Thoracic aorta (tissue), 2 donors: ENCODE measurements at regions not wholly inside any gene's neighbourhood (a gene's known extent, or its start where the extent isn't known, plus 50 kb on each side); places are given as distances from the start of the nearest gene placed in this dataset.

ENCODE experiments used
- ATAC-seq: fragments of 150-250 bp; one replicate; pipeline ENCODE4 v1.8.0; 2017; ENCODE audit warnings: low read depth; ENCODE audit not compliant: insufficient number of reproducible peaks, low FRiP score
- DNase-seq: peaks from one replicate; pipeline ENCODE4 v3.0.0-alpha.2; 2020; ENCODE audit warnings: low spot score
- H3K27ac ChIP-seq, 2 donors: fragments of 200-600 bp; sonication (generic); 1 replicate in 1 of 2; 2 replicates in 1 of 2; pipeline ENCODE4 v1.5.1; 2016; ENCODE audit warnings: mild to moderate bottlenecking in 2 of 2, moderate library complexity in 2 of 2
- H3K27me3 ChIP-seq: fragments of 200-600 bp; sonication (generic); replicated peaks from 2 replicates; pipeline ENCODE4 v1.6.0; 2016; ENCODE audit warnings: mild to moderate bottlenecking; ENCODE audit not compliant: insufficient read depth
- H3K36me3 ChIP-seq: fragments of 200-600 bp; sonication (generic); one replicate; pipeline ENCODE4 v1.5.1; 2016
- H3K4me1 ChIP-seq, 2 donors: fragments of 200-600 bp; sonication (generic); 1 replicate in 1 of 2; 2 replicates in 1 of 2; pipeline versions ENCODE4 v1.5.1 to v1.6.0; 2016; ENCODE audit warnings: low read depth in 2 of 2, mild to moderate bottlenecking in 1 of 2; ENCODE audit not compliant: control insufficient read depth in 1 of 2
- H3K4me3 ChIP-seq: fragments of 200-600 bp; sonication (generic); 2 replicates; pipeline ENCODE4 v1.5.1; 2016; ENCODE audit warnings: mild to moderate bottlenecking
- H3K9me3 ChIP-seq: fragments of 200-600 bp; sonication (generic); 2 replicates; pipeline ENCODE4 v1.5.1; 2016
- TF ChIP-seq, protein P1 (sequence below): fragments of 200-600 bp; sonication (generic); IDR thresholded peaks from one replicate; pipeline ENCODE4 v1.5.1; 2019; ENCODE audit warnings: antibody characterized with exemption

DNA sequence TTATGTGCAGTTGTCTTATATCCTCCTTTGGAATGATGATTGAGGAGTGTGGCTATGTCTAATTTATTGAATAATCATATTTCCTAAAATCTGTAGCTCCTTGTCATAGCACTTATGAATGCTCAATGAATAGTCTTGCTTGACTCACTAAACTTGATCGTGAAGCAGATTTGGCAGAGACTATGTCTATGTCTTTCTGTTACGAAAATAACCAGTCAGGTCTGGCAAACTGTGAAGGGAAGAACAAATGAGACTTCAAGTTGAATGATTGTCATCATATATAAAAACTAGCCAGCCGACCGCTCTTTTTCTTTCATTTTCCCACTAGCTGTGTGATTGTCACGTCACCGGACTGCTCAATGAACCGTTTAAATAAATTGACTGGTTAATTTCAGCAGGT, 1303.9 kb upstream of the GJE1 start:
- Histone ChIP-seq H3K27ac (no peak overlapping the region), H3K4me1 (peaks cover 7 to 26% of the 10 kb centered on the region in 2 donors), H3K27me3 (no peaks in the 10 kb centered on the region), H3K36me3 (no peaks in the 10 kb centered on the region), H3K4me3 (peak overlapping the region; percentile 68), H3K9me3 (no peaks in the 10 kb centered on the region)
- TF ChIP-seq, protein P1, sequence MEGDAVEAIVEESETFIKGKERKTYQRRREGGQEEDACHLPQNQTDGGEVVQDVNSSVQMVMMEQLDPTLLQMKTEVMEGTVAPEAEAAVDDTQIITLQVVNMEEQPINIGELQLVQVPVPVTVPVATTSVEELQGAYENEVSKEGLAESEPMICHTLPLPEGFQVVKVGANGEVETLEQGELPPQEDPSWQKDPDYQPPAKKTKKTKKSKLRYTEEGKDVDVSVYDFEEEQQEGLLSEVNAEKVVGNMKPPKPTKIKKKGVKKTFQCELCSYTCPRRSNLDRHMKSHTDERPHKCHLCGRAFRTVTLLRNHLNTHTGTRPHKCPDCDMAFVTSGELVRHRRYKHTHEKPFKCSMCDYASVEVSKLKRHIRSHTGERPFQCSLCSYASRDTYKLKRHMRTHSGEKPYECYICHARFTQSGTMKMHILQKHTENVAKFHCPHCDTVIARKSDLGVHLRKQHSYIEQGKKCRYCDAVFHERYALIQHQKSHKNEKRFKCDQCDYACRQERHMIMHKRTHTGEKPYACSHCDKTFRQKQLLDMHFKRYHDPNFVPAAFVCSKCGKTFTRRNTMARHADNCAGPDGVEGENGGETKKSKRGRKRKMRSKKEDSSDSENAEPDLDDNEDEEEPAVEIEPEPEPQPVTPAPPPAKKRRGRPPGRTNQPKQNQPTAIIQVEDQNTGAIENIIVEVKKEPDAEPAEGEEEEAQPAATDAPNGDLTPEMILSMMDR, result no peak
- ATAC-seq (no peak), DNase-seq (no peak)

DNA sequence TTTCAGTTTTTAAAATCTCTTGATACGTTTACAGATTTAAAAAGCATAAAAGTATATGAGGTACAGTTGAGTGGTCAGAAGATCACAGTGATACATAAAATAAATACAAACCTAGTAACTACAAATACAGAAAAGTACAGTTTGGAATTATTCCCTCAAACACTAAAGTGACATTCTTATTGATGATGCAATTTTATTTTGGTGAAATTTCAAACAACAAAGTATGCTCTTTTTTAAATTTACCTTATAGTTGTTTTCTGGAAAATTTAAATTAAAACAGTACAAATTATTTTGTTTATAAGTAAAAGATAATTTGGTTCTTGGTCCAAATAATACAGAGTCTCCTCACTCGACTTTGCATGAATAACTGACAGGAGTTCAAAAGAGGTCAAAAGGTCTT, 1305.1 kb upstream of the GJE1 start:
- Histone ChIP-seq H3K4me1 (peaks cover 7 to 17% of the 10 kb centered on the region in 2 donors), H3K27me3 (no peaks in the 10 kb centered on the region), H3K9me3 (no peaks in the 10 kb centered on the region), H3K27ac (no peak overlapping the region), H3K4me3 (no peak overlapping the region), H3K36me3 (no peaks in the 10 kb centered on the region)
- no peak for ATAC-seq
- TF ChIP-seq, protein P1, result no peak
- no peak for DNase-seq

DNA sequence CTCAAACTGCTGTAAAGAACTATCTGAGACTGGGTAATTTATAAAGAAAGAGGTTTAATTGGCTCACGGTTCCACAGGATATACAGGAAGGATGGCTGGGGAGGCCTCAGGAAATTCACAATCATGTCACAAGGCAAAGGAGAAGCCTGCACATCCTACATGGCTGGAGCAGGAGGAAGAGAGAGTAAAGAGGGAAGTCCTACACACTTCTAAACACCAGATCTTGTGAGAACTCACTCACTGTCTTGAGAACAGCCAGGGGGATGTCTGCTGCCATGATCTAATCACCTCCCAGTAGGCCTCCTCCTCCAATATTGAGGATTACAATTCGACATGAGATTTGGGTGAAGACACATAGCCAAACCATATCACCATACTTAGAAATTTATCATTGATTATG, 1307.0 kb upstream of the GJE1 start:
- TF ChIP-seq, protein P1, result no peak
- Histone ChIP-seq H3K27ac (no peak overlapping the region), H3K36me3 (no peaks in the 10 kb centered on the region), H3K4me3 (no peak overlapping the region), H3K9me3 (no peaks in the 10 kb centered on the region), H3K4me1 (peaks cover 3 to 9% of the 10 kb centered on the region in 2 donors), H3K27me3 (no peaks in the 10 kb centered on the region)
- ATAC-seq (no peak), DNase-seq (no peak)

DNA sequence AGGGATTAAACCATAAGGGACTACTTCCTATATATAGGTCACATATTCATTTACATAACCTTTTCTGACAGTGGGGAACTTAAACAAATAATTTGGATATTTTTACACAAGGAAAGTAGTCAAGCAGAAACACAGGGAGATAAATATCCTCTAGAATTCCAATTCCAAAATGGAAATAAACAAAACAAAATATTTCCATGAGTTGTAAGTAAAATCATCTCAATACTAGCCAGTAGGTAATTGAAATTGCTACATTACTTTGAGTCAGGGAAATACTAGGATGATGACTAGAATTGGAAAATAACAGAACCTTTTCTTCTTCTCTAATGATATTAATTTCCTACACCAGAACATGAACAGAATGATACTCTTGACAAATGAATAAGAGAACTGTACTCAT, 1308.1 kb upstream of the GJE1 start:
- TF ChIP-seq, protein P1, result no peak
- no peaks in the 10 kb centered on the region for H3K27me3 ChIP-seq
- DNase-seq (no peak), ATAC-seq (no peak)
- H3K4me1 ChIP-seq, result no peaks in the 10 kb centered on the region
- H3K9me3 ChIP-seq, result no peaks in the 10 kb centered on the region
- no peak overlapping the region for H3K27ac ChIP-seq
- H3K36me3 ChIP-seq, result no peaks in the 10 kb centered on the region
- no peak overlapping the region for H3K4me3 ChIP-seq

DNA sequence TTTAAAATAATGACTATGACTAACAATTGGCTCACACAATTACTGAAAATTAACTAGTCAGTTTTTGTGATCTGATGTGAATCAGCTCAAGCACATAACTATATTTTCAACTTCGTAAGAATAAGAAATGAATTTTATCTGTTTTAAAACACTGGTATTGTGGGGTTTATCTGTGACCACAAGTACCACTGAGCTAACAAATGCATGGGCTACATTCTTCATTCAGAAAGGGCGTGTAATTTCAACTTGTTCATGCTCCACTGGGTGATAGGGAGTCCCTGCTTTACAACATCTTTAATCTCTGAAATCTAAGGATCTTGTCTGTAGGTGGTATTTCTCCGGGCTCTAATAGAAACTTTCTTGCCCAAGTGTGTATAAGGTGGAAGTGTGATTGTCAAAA, 1311.5 kb upstream of the GJE1 start:
- no peaks in the 10 kb centered on the region for H3K4me1 ChIP-seq
- H3K27ac ChIP-seq, result no peak overlapping the region
- H3K36me3 ChIP-seq, result no peaks in the 10 kb centered on the region
- TF ChIP-seq, protein P1, result no peak
- H3K4me3 ChIP-seq, result no peak overlapping the region
- DNase-seq (no peak), ATAC-seq (no peak)
- H3K27me3 ChIP-seq, result no peaks in the 10 kb centered on the region
- no peaks in the 10 kb centered on the region for H3K9me3 ChIP-seq
